Prostate gland (tissue), 2 donors: ENCODE measurements at regions not wholly inside any gene's neighbourhood (a gene's known extent, or its start where the extent isn't known, plus 50 kb on each side); places are given as distances from the start of the nearest gene placed in this dataset.

ENCODE experiments used
- CTCF ChIP-seq, 4 experiments: fragments of 200-600 bp in 2 of 4; fragments of 450-650 bp in 2 of 4; sonication (generic) in 2 of 4; IDR thresholded peaks; 1 replicate in 3 of 4; 2 replicates in 1 of 4; pipeline ENCODE4 v1.5.1; 2016 to 2019; ENCODE audit warnings: antibody characterized with exemption in 4 of 4, mild to moderate bottlenecking in 2 of 4, moderate library complexity in 2 of 4
- POLR2A ChIP-seq: fragments of 450-650 bp; IDR thresholded peaks from one replicate; pipeline ENCODE4 v1.6.1; 2016; ENCODE audit warnings: antibody characterized with exemption, mild to moderate bottlenecking

GRCh38 chr13:111418101-111418500 is 97.7 kb downstream of the TEX29 start:
- TF ChIP-seq POLR2A (no peak), CTCF (IDR thresholded peaks at IDR 0.05) (no peak)
